ENCODE measurements at regions not wholly inside any gene's neighbourhood (a gene's known extent, or its start where the extent isn't known, plus 50 kb on each side); places are given as distances from the start of the nearest gene placed in this dataset.

- DNase-seq (ENCODE audit: low read depth, low spot score) (no peak), ATAC-seq (no peak)
- ChIA-PET CTCF (no interaction called here), RAD21 (ENCODE audit: low non-redundant PET in 1 of 2, low total read pairs in 2 of 2, uncharacterized antibody in 2 of 2, unreplicated experiment in 2 of 2) (no interaction called here), POLR2A (no interaction called here)
- Histone ChIP-seq H3K9me3 (ENCODE audit: control insufficient read depth in 1 of 2, insufficient read depth in 1 of 2, low read depth in 1 of 2, low read length in 2 of 2) (peaks cover 3 to 5% of the 10 kb centered on the region in 2 experiments; a peak in 2 of 4 replicates), H3K9ac (ENCODE audit: low read length) (no peak overlapping the region), H3K9me2 (ENCODE audit: insufficient read depth) (no peaks in the 10 kb centered on the region), H2AFZ (ENCODE audit: low read depth, low read length, poor library complexity, severe bottlenecking) (no peak overlapping the region), H3K27ac (ENCODE audit: low read depth, low read length) (no peak overlapping the region), H3K27me3 (ENCODE audit: insufficient read depth, low read length) (no peaks in the 10 kb centered on the region), H3K36me3 (ENCODE audit: control insufficient read depth in 1 of 2, insufficient read depth in 2 of 2, low read length in 2 of 2) (no peaks in the 10 kb centered on the region), H3K4me3 (replicated peaks in 1 of 2; ENCODE audit: low read depth in 1 of 2, low read length in 2 of 2) (no peak overlapping the region), H4K20me1 (ENCODE audit: insufficient read depth) (no peaks in the 10 kb centered on the region), H3K4me1 (ENCODE audit: control insufficient read depth in 1 of 2, insufficient read depth in 2 of 2, low read length in 2 of 2) (no peaks in the 10 kb centered on the region), H3K4me2 (ENCODE audit: low read length) (no peak overlapping the region), H3K79me2 (ENCODE audit: insufficient read depth, low read length) (peaks cover 28% of the 10 kb centered on the region)
- TF ChIP-seq JUND (IDR thresholded peaks at IDR 0.05) = no peak
- TF ChIP-seq MAX (IDR thresholded peaks at IDR 0.05) = no peak
- no peak for TF ChIP-seq EGR1 (IDR thresholded peaks at IDR 0.05; ENCODE audit: low read depth)
- TF ChIP-seq EZH2 (IDR thresholded peaks at IDR 0.05) = no peak
- TF ChIP-seq ZBTB33 (IDR thresholded peaks at IDR 0.05; ENCODE audit: extremely low read depth, insufficient replicate concordance, low read length) = no peak
- TF ChIP-seq RAD21 (IDR thresholded peaks at IDR 0.05; ENCODE audit: low read depth) = no peak
- TF ChIP-seq POLR2A (IDR thresholded peaks at IDR 0.05; ENCODE audit: borderline replicate concordance, extremely low read depth, insufficient read depth, insufficient read length) = no peak
- TF ChIP-seq CTCF (IDR thresholded peaks at IDR 0.05 in 2 of 3, conservative IDR thresholded peaks at IDR 0.05 in 1 of 3; ENCODE audit: borderline replicate concordance in 1 of 3, insufficient read depth in 1 of 3, low read depth in 2 of 3, low read length in 2 of 3) = no peak
- intact Hi-C loops (cut with micrococcal nuclease) = no loop called here
- BruUV-seq (replicated peaks) = no TSS peak
Measured at GRCh38 chr22:49585461-49586243, 242.0 kb downstream of the BRD1 start.
